ENCODE measurements at regions not wholly inside any gene's neighbourhood (a gene's known extent, or its start where the extent isn't known, plus 50 kb on each side); places are given as distances from the start of the nearest gene placed in this dataset.
"Not testable (repeated sequence)": the region's sequence is repeated elsewhere in the genome, so short reads cannot be mapped to it uniquely, and the experiment has no call there.

GRCh38 chr1:218931324-218931723, 242.4 kb upstream of the LYPLAL1 start:
- H3K27me3 Mint-ChIP-seq (ENCODE audit: low read depth): no peaks in the 10 kb centered on the region
- no peaks in the 10 kb centered on the region for H3K9me3 Mint-ChIP-seq
- no peak for DNase-seq (ENCODE audit: low spot score)
- no peak overlapping the region for H3K27ac Mint-ChIP-seq
- intact Hi-C loops (cut with micrococcal nuclease): no loop called here
- H3K36me3 Mint-ChIP-seq (ENCODE audit: low read depth): no peaks in the 10 kb centered on the region
- H3K4me1 Mint-ChIP-seq (ENCODE audit: low read depth): no peaks in the 10 kb centered on the region
- no peak overlapping the region for H3K4me3 Mint-ChIP-seq (ENCODE audit: low read depth)

GRCh38 chr1:218933513-218933912, 240.2 kb upstream of the LYPLAL1 start:
- no peak for DNase-seq (ENCODE audit: low spot score)
- no peak overlapping the region for H3K4me3 Mint-ChIP-seq (ENCODE audit: low read depth)
- H3K27ac Mint-ChIP-seq: no peak overlapping the region
- H3K27me3 Mint-ChIP-seq (ENCODE audit: low read depth): no peaks in the 10 kb centered on the region
- H3K36me3 Mint-ChIP-seq (ENCODE audit: low read depth): no peaks in the 10 kb centered on the region
- H3K4me1 Mint-ChIP-seq (ENCODE audit: low read depth): no peaks in the 10 kb centered on the region
- intact Hi-C loops (cut with micrococcal nuclease): no loop called here
- no peaks in the 10 kb centered on the region for H3K9me3 Mint-ChIP-seq

- H3K36me3 Mint-ChIP-seq (ENCODE audit: low read depth); intact Hi-C loops (cut with micrococcal nuclease); H3K9me3 Mint-ChIP-seq; DNase-seq (ENCODE audit: low spot score); H3K4me1 Mint-ChIP-seq (ENCODE audit: low read depth); H3K27ac Mint-ChIP-seq; H3K4me3 Mint-ChIP-seq (ENCODE audit: low read depth); H3K27me3 Mint-ChIP-seq (ENCODE audit: low read depth): not testable (repeated sequence)
Observed at GRCh38 chr1:218935408-218935807, 238.3 kb upstream of the LYPLAL1 start.

- Mint-ChIP-seq H3K9me3 (no peaks in the 10 kb centered on the region), H3K27me3 (ENCODE audit: low read depth) (no peaks in the 10 kb centered on the region), H3K4me1 (ENCODE audit: low read depth) (no peaks in the 10 kb centered on the region), H3K4me3 (ENCODE audit: low read depth) (no peak overlapping the region), H3K36me3 (ENCODE audit: low read depth) (no peaks in the 10 kb centered on the region), H3K27ac (no peak overlapping the region)
- DNase-seq (ENCODE audit: low spot score): no peak
- intact Hi-C loops (cut with micrococcal nuclease): no loop called here
Observed at GRCh38 chr1:218938259-218938658, 235.4 kb upstream of the LYPLAL1 start.

- H3K4me1 Mint-ChIP-seq (ENCODE audit: low read depth): no peaks in the 10 kb centered on the region
- no peak for DNase-seq (ENCODE audit: low spot score)
- H3K27ac Mint-ChIP-seq: no peak overlapping the region
- intact Hi-C loops (cut with micrococcal nuclease): no loop called here
- no peaks in the 10 kb centered on the region for H3K27me3 Mint-ChIP-seq (ENCODE audit: low read depth)
- no peak overlapping the region for H3K4me3 Mint-ChIP-seq (ENCODE audit: low read depth)
- no peaks in the 10 kb centered on the region for H3K36me3 Mint-ChIP-seq (ENCODE audit: low read depth)
- H3K9me3 Mint-ChIP-seq: no peaks in the 10 kb centered on the region
Observed at GRCh38 chr1:218939095-218939494, 234.6 kb upstream of the LYPLAL1 start.

DNA sequence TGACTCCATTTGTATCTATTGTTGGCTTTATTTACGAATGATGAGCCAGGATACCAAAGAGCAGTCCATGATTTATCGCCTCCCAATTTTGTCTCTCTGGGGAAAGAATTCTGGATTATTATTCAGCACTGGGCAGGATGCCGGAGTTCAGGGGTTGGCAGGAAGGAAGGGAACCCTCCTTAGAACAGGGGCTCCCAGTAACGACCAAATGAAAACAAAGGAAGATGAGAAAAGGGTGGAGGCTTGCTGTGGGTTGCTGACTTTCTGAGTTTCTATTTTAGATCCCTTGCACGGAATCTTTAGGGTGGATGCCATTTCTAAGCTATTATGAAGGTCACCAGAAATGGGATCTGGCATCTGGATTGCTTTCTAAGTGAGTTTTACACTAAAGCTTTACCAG, 231.2 kb upstream of the LYPLAL1 start:
- Mint-ChIP-seq H3K9me3 (no peaks in the 10 kb centered on the region), H3K27me3 (ENCODE audit: low read depth) (no peaks in the 10 kb centered on the region), H3K27ac (no peak overlapping the region), H3K36me3 (ENCODE audit: low read depth) (no peaks in the 10 kb centered on the region), H3K4me3 (ENCODE audit: low read depth) (no peak overlapping the region), H3K4me1 (ENCODE audit: low read depth) (no peaks in the 10 kb centered on the region)
- intact Hi-C loops (cut with micrococcal nuclease): no loop called here
- no peak for DNase-seq (ENCODE audit: low spot score)

DNA sequence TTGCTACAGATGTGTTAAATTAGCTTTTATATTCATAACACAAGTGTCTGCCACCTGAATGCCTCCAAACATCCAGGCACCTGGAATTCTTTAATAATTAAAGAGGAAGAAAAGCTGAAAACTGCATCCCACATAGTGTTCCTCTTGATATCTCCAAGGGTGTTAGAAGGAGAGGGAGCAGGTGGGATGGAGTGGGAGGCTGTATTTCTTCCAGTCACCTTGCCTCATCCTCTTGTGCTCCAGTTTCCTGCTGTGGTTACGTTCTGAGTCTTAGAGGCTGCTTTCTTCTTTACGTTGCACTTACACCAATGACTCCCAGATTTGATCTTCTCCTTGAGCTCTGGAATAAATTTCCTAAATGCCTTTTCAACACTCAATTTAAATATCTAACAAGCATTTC, 230.3 kb upstream of the LYPLAL1 start:
- Mint-ChIP-seq H3K4me1 (ENCODE audit: low read depth) (no peaks in the 10 kb centered on the region), H3K9me3 (no peaks in the 10 kb centered on the region), H3K27me3 (ENCODE audit: low read depth) (no peaks in the 10 kb centered on the region), H3K27ac (no peak overlapping the region), H3K36me3 (ENCODE audit: low read depth) (no peaks in the 10 kb centered on the region), H3K4me3 (ENCODE audit: low read depth) (no peak overlapping the region)
- no peak for DNase-seq (ENCODE audit: low spot score)
- intact Hi-C loops (cut with micrococcal nuclease): no loop called here

GRCh38 chr1:218945050-218945449, 228.6 kb upstream of the LYPLAL1 start:
- intact Hi-C loops (cut with micrococcal nuclease): no loop called here
- Mint-ChIP-seq H3K4me3 (ENCODE audit: low read depth) (no peak overlapping the region), H3K27ac (no peak overlapping the region), H3K4me1 (ENCODE audit: low read depth) (no peaks in the 10 kb centered on the region), H3K27me3 (ENCODE audit: low read depth) (no peaks in the 10 kb centered on the region), H3K36me3 (ENCODE audit: low read depth) (no peaks in the 10 kb centered on the region), H3K9me3 (no peaks in the 10 kb centered on the region)
- no peak for DNase-seq (ENCODE audit: low spot score)

DNA sequence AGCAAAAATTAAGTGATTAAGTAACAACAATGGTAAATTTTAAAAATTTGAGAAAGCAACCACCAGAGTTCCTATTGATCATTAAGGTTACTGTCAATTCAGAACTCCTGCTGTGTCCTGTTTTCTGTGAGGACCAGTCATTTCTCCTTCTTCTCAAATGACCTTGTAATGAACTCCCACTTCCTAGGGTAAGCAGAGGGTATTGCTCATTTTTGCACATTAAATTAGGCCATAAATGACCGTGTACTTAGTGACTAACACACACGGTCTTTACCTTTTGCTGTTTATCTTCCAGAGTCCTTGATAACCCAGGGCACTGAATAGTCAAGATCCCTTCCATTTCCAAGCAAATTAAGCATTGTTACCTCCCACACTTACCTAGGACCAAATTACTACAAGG, 227.5 kb upstream of the LYPLAL1 start:
- Mint-ChIP-seq H3K4me1 (ENCODE audit: low read depth) (no peaks in the 10 kb centered on the region), H3K27ac (no peak overlapping the region), H3K9me3 (no peaks in the 10 kb centered on the region), H3K4me3 (ENCODE audit: low read depth) (no peak overlapping the region), H3K27me3 (ENCODE audit: low read depth) (no peaks in the 10 kb centered on the region), H3K36me3 (ENCODE audit: low read depth) (no peaks in the 10 kb centered on the region)
- no peak for DNase-seq (ENCODE audit: low spot score)
- intact Hi-C loops (cut with micrococcal nuclease): no loop called here

- H3K4me1 Mint-ChIP-seq (ENCODE audit: low read depth): no peaks in the 10 kb centered on the region
- no peaks in the 10 kb centered on the region for H3K27me3 Mint-ChIP-seq (ENCODE audit: low read depth)
- H3K4me3 Mint-ChIP-seq (ENCODE audit: low read depth): no peak overlapping the region
- DNase-seq (ENCODE audit: low spot score): no peak
- H3K36me3 Mint-ChIP-seq (ENCODE audit: low read depth): no peaks in the 10 kb centered on the region
- H3K27ac Mint-ChIP-seq: no peak overlapping the region
- intact Hi-C loops (cut with micrococcal nuclease): no loop called here
- H3K9me3 Mint-ChIP-seq: no peaks in the 10 kb centered on the region
Observed at GRCh38 chr1:218948446-218948845, 225.2 kb upstream of the LYPLAL1 start.

DNA sequence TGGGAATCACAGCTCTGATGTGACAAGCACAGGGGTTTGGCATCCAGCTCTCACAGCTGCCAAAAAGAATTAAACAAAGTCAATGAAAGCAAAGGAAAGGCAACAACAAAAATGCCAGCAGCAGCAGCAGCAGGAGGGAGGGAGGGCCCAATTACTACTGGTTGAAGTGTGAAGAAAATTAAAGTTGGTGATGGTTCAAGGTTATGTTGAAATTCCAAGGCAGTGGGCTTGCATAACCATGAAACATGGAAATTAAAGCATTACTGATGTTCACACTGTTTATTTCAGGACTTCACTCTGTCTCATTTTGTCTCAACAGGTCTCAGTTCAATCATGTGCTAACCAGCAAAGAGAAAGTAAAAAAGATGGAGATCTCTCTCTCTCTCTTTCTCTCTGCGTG, 220.3 kb upstream of the LYPLAL1 start:
- DNase-seq (ENCODE audit: low spot score): no peak
- no peaks in the 10 kb centered on the region for H3K4me1 Mint-ChIP-seq (ENCODE audit: low read depth)
- no peaks in the 10 kb centered on the region for H3K9me3 Mint-ChIP-seq
- H3K27me3 Mint-ChIP-seq (ENCODE audit: low read depth): no peaks in the 10 kb centered on the region
- no peak overlapping the region for H3K27ac Mint-ChIP-seq
- H3K36me3 Mint-ChIP-seq (ENCODE audit: low read depth): no peaks in the 10 kb centered on the region
- no peak overlapping the region for H3K4me3 Mint-ChIP-seq (ENCODE audit: low read depth)
- intact Hi-C loops (cut with micrococcal nuclease): no loop called here

DNA sequence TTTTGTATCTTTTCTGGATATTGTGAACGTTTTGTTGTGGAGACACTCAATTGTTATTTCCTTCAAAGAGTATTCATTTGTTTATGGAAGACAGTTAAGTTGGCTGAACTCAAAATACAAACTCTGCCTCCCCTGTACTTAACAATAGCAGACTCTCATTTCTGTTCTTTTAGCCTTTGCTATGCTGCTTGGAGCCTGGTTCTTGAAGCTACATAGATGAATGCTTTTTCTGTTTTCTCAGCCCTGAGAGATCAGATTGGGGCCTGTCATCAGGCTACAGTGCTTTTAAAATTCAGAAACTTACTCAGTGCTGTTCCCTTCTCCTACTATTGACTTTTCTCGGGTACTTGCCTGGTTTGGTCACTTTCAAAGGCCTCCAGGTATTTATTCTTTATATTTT, 215.7 kb upstream of the LYPLAL1 start:
- Mint-ChIP-seq H3K9me3 (no peaks in the 10 kb centered on the region), H3K4me1 (ENCODE audit: low read depth) (no peaks in the 10 kb centered on the region), H3K27ac (no peak overlapping the region), H3K36me3 (ENCODE audit: low read depth) (no peaks in the 10 kb centered on the region), H3K4me3 (ENCODE audit: low read depth) (no peak overlapping the region), H3K27me3 (ENCODE audit: low read depth) (no peaks in the 10 kb centered on the region)
- DNase-seq (ENCODE audit: low spot score): no peak
- intact Hi-C loops (cut with micrococcal nuclease): no loop called here

DNA sequence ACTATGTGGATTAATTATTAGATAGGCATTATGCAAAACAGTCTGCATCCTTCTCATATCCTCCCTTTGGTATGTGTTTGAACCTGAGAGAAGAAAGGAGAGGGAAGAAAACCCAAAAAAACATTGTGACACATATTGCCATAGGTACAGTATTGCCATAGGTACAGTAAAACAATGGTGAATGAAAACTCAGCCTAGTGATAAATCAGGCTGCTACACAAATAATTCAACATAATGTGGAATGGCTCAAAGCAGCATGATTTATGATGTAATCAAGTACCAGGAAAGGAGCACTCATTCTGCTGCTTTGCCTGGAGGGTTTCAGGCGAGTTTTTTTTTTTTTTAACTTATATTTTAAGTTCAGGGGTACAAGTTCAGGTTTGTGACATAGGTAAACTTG, 213.9 kb upstream of the LYPLAL1 start:
- H3K9me3 Mint-ChIP-seq: no peaks in the 10 kb centered on the region
- intact Hi-C loops (cut with micrococcal nuclease): no loop called here

DNA sequence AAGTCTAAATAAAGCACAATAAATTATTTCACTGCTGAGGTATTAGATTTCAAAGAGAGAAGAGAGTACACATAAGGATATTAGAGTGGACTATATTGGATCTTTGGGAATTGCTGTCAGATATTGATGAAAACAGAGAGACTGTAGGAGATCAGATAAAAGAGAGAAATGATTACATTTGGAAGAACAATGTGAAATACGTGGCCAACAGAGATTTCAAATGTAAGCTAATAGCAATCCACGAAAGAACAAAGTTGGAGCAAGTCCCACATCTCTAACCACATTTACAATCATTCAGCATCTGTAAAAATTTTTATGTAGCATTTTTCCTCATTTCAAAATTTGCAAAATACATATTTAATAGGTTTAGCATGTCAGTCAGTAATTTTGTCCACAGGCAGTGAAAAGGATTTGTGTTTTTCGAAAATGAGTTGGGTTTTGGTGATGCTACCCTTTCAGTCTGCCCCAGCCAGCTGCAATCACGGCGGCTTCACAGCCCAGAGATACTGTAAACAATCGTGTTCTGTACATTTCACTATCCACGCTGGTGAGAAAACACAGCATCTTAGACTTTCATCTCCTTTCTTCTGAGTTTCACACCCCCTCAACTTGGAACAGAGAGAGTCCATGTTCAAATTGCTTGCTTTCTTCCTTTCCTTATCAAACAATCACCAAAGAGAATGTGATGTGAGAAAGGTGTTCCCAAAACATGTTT, 209.1 kb upstream of the LYPLAL1 start:
- H3K27me3 Mint-ChIP-seq (ENCODE audit: low read depth): no peaks in the 10 kb centered on the region
- intact Hi-C loops (cut with micrococcal nuclease): no loop called here
- no peaks in the 10 kb centered on the region for H3K36me3 Mint-ChIP-seq (ENCODE audit: low read depth)
- H3K27ac Mint-ChIP-seq: no peak overlapping the region
- H3K4me1 Mint-ChIP-seq (ENCODE audit: low read depth): no peaks in the 10 kb centered on the region
- no peaks in the 10 kb centered on the region for H3K9me3 Mint-ChIP-seq
- DNase-seq (ENCODE audit: low spot score): no peak
- H3K4me3 Mint-ChIP-seq (ENCODE audit: low read depth): no peak overlapping the region

More for the DNA sequence above, 213.9 kb upstream of the LYPLAL1 start:
- no peaks in the 10 kb centered on the region for H3K36me3 Mint-ChIP-seq (ENCODE audit: low read depth)
- no peak for DNase-seq (ENCODE audit: low spot score)
- H3K4me3 Mint-ChIP-seq (ENCODE audit: low read depth): no peak overlapping the region
- H3K27me3 Mint-ChIP-seq (ENCODE audit: low read depth): no peaks in the 10 kb centered on the region
- H3K27ac Mint-ChIP-seq: no peak overlapping the region
- no peaks in the 10 kb centered on the region for H3K4me1 Mint-ChIP-seq (ENCODE audit: low read depth)
